HepG2 (cell line): ENCODE measurements at regions not wholly inside any gene's neighbourhood (a gene's known extent, or its start where the extent isn't known, plus 50 kb on each side); places are given as distances from the start of the nearest gene placed in this dataset.

Source experiments
- ATAC-seq: fragments of 200-7000 bp; cut with Tn5 transposase; 3 replicates; pipeline ENCODE4 v1.9.1; 2020; ENCODE audit warnings: mild to moderate bottlenecking, moderate library complexity
- BruUV-seq: library from RNA; stranded (reverse); fragments of 400-500 nt; replicated peaks from 2 replicates; lab custom pipeline; 2021; lab: Mats Ljungman, UMichigan
- CTCF ChIA-PET: fragments of 300-600 bp; formaldehyde crosslinking; extraction: SDS; loops from one replicate; lab custom pipeline; 2021; ENCODE audit warnings: low total read pairs, inconsistent platforms, low intra/inter-chr PET ratio; lab: Yijun Ruan, JAX
- POLR2A ChIA-PET: fragments of 350-600 bp; sonication (Branson Sonifier 250); formaldehyde crosslinking; loops from one replicate; lab custom pipeline; 2020; ENCODE audit warnings: antibody characterized with exemption, inconsistent platforms; lab: Yijun Ruan, JAX
- DNase-seq: peaks from one replicate; pipeline ENCODE4 v3.0.0-alpha.2; 2015; ENCODE audit warnings: low spot score
- FAIRE-seq: peaks from 3 replicates; lab custom pipeline; 2011; peaks lifted over from hg19 to GRCh38; lab: Jason Lieb, UNC
- H2AFZ ChIP-seq: one replicate; pipeline ENCODE4 v1.6.1; 2011; ENCODE audit warnings: low read length, inconsistent platforms
- H3K27ac ChIP-seq: fragments of 300-600 bp; 3 replicates; pipeline ENCODE4 v1.8.0; 2011; ENCODE audit warnings: mixed run types, mild to moderate bottlenecking, mixed read lengths, low read length, inconsistent platforms; ENCODE audit not compliant: insufficient read depth; ENCODE audit errors: extremely low read length
- H3K27me3 ChIP-seq, 2 experiments: fragments of 200-600 bp in 1 of 2; 2 replicates in 1 of 2; 3 replicates in 1 of 2; pipeline versions ENCODE4 v1.6.0 to v1.8.0; 2011; ENCODE audit warnings: low read length in 2 of 2, mild to moderate bottlenecking in 2 of 2, moderate library complexity in 2 of 2, inconsistent platforms in 1 of 2; ENCODE audit not compliant: insufficient read depth in 2 of 2, control insufficient read depth in 1 of 2
- H3K36me3 ChIP-seq, 2 experiments: fragments of 200-600 bp in 1 of 2; replicated peaks in 1 of 2; 2 replicates in 1 of 2; 3 replicates in 1 of 2; pipeline versions ENCODE4 v1.5.1 to v1.8.0; 2011; ENCODE audit warnings: low read length in 2 of 2, inconsistent platforms in 1 of 2; ENCODE audit not compliant: insufficient read depth in 2 of 2, control insufficient read depth in 1 of 2
- H3K4me1 ChIP-seq: 2 replicates; pipeline ENCODE4 v1.5.1; 2012; ENCODE audit warnings: low read length, inconsistent platforms; ENCODE audit not compliant: insufficient read depth
- H3K4me2 ChIP-seq: 2 replicates; pipeline ENCODE4 v1.6.0; 2011; ENCODE audit warnings: low read depth, low read length, inconsistent platforms
- H3K4me3 ChIP-seq, 3 experiments: fragments of 200-600 bp in 1 of 3; sonication (generic), shearing (Covaris generic) in 1 of 3; replicated peaks in 1 of 3; 2 replicates each; pipeline ENCODE4 v1.5.1; 2011 to 2016; ENCODE audit warnings: low read length in 3 of 3, inconsistent platforms in 2 of 3, low read depth in 2 of 3, mild to moderate bottlenecking in 2 of 3, control low read depth in 1 of 3, mixed read lengths in 1 of 3; ENCODE audit not compliant: insufficient read depth in 1 of 3
- H3K79me2 ChIP-seq: one replicate; pipeline ENCODE4 v1.6.1; 2011; ENCODE audit warnings: low read length, inconsistent platforms; ENCODE audit not compliant: insufficient read depth
- H3K9ac ChIP-seq: 2 replicates; pipeline ENCODE4 v1.6.0; 2011; ENCODE audit warnings: mild to moderate bottlenecking, low read depth, low read length, inconsistent platforms; ENCODE audit not compliant: insufficient read depth
- H3K9me3 ChIP-seq: 2 replicates; pipeline ENCODE4 v1.5.1; 2012; ENCODE audit warnings: mild to moderate bottlenecking, low read length
- H4K20me1 ChIP-seq: 2 replicates; pipeline ENCODE4 v1.6.0; 2011; ENCODE audit warnings: inconsistent platforms, mild to moderate bottlenecking, low read length, moderate library complexity; ENCODE audit not compliant: insufficient read depth
- CCAR2 ChIP-seq: fragments of 200-400 bp; formaldehyde crosslinking; optimal IDR thresholded peaks from 2 replicates; pipeline ENCODE3; 2018; ENCODE audit warnings: low read depth, mild to moderate bottlenecking, low read length, moderate library complexity
- EHMT2 ChIP-seq: fragments of 200-600 bp; sonication (generic); IDR thresholded peaks from 2 replicates; pipeline ENCODE4 v1.7.0; 2017; ENCODE audit warnings: antibody characterized with exemption, low read depth, low read length, borderline replicate concordance
- GATAD2A ChIP-seq: IDR thresholded peaks from 2 replicates; pipeline ENCODE4 v1.6.1; 2016
- NCOR1 ChIP-seq: fragments of 200-600 bp; sonication (generic); IDR thresholded peaks from 2 replicates; pipeline ENCODE4 v1.7.0; 2017; ENCODE audit warnings: antibody characterized with exemption, low read length, borderline replicate concordance
- NONO ChIP-seq, 2 experiments: fragments of 450-650 bp in 1 of 2; sonication (generic) in 1 of 2; formaldehyde crosslinking in 1 of 2; IDR thresholded peaks in 1 of 2; conservative IDR thresholded peaks in 1 of 2; 2 replicates each; pipeline versions ENCODE4 v1.6.1 to v1.8.0; 2017 to 2022; ENCODE audit warnings: mild to moderate bottlenecking in 1 of 2, missing genetic modification reagents in 1 of 2, moderate library complexity in 1 of 2
- POGZ ChIP-seq: sonication (generic); formaldehyde crosslinking; IDR thresholded peaks from 2 replicates; pipeline ENCODE4 v1.4.0; 2020; ENCODE audit warnings: mild to moderate bottlenecking, missing genetic modification reagents
- POLR2G ChIP-seq: fragments of 200-400 bp; formaldehyde crosslinking; IDR thresholded peaks from 2 replicates; pipeline ENCODE4 v1.6.1; 2018; ENCODE audit warnings: mild to moderate bottlenecking, low read depth, low read length, moderate library complexity
- SCMH1 ChIP-seq: sonication (generic); formaldehyde crosslinking; IDR thresholded peaks from 2 replicates; pipeline ENCODE4 v1.9.0; 2021; ENCODE audit warnings: missing genetic modification reagents, mild to moderate bottlenecking, borderline replicate concordance
- ZFYVE20 ChIP-seq: sonication (generic); formaldehyde crosslinking; IDR thresholded peaks from 2 replicates; pipeline ENCODE4 v1.8.0; 2023; ENCODE audit warnings: low read depth, mild to moderate bottlenecking, moderate library complexity, missing genetic modification reagents, borderline replicate concordance
- ZNF224 ChIP-seq: sonication (generic); formaldehyde crosslinking; IDR thresholded peaks from 2 replicates; pipeline ENCODE4 v1.5.0; 2020; ENCODE audit warnings: mild to moderate bottlenecking, missing genetic modification reagents
- ZNF430 ChIP-seq: sonication (generic); formaldehyde crosslinking; IDR thresholded peaks from 2 replicates; pipeline ENCODE4 v1.9.0; 2021; ENCODE audit warnings: mild to moderate bottlenecking, missing genetic modification reagents
- ZNF572 ChIP-seq: sonication (generic); formaldehyde crosslinking; IDR thresholded peaks from 2 replicates; pipeline ENCODE4 v1.5.1; 2020; ENCODE audit warnings: mild to moderate bottlenecking, missing genetic modification reagents
- ZNF709 ChIP-seq: sonication (generic); formaldehyde crosslinking; IDR thresholded peaks from 2 replicates; pipeline ENCODE4 v1.5.0; 2020; ENCODE audit warnings: mild to moderate bottlenecking, missing genetic modification reagents
- WGBS: methylation state at CpG from one replicate; pipeline ENCODE4 v1.1.6; 2017; ENCODE audit warnings: low lambda C conversion rate; 5-methylcytosine and 5-hydroxymethylcytosine counted together
- in situ Hi-C: cut with HindIII; loops from 2 replicates; pipeline ENCODE4 v1.10.0; 2017; ENCODE audit warnings: low pct_unique_long_range_greater_than_20kb; ENCODE audit not compliant: extremely low pct_ligation_motif_present
- intact Hi-C: fragments of 100-400 bp; cut with micrococcal nuclease; formaldehyde crosslinking; loops from one replicate; pipeline ENCODE4 v1.10.0; 2022; ENCODE audit not compliant: unreplicated experiment

GRCh38 chr3:72405943-72406566, 442.2 kb downstream of the SHQ1 start:
- H3K36me3 ChIP-seq, result 0 out of 5 replicates have a peak, but pooled peaks cover 0 to 1% of the 10 kb centered on the region in 2 experiments
- H3K27ac ChIP-seq, result no peak overlapping the region
- H3K4me2 ChIP-seq, result no peak overlapping the region
- H3K9ac ChIP-seq, result no peak overlapping the region
- DNase-seq (no peak), FAIRE-seq (no peak), ATAC-seq (no peak)
- ChIA-PET CTCF (no interaction called here), POLR2A (no interaction called here)
- H3K4me1 ChIP-seq, result peaks cover 40% of the 10 kb centered on the region
- H2AFZ ChIP-seq, result no peak overlapping the region
- peaks cover 99% of the 10 kb centered on the region for H4K20me1 ChIP-seq
- H3K4me3 ChIP-seq, result no peak overlapping the region
- TF ChIP-seq NCOR1, result no peak
- TF ChIP-seq ZFYVE20 (CRISPR knock-in tag), result no peak
- no peak for TF ChIP-seq POGZ
- no peak for TF ChIP-seq NONO (IDR thresholded peaks at IDR 0.05)
- TF ChIP-seq NONO (CRISPR knock-in tag; conservative IDR thresholded peaks at IDR 0.05), result no peak
- TF ChIP-seq POLR2G, result no peak
- no peak for TF ChIP-seq GATAD2A (CRISPR knock-in tag)
- TF ChIP-seq CCAR2, result no peak
- no peak for TF ChIP-seq ZNF224
- no peak for TF ChIP-seq SCMH1
- no peak for TF ChIP-seq ZNF709 (CRISPR knock-in tag)
- TF ChIP-seq EHMT2, result no peak
- TF ChIP-seq ZNF572 (CRISPR knock-in tag), result no peak
- TF ChIP-seq ZNF430 (CRISPR knock-in tag), result no peak
- H3K27me3 ChIP-seq, result no peaks in the 10 kb centered on the region
- peaks cover 100% of the 10 kb centered on the region for H3K79me2 ChIP-seq
- intact Hi-C loops, result no loop called here
- in situ Hi-C loops, result loop anchor here (25.0 kb wide), 1 partner anchor 656 kb away; the partner anchor contains the start of gene EBLN2
- no TSS peak for BruUV-seq
- no peaks in the 10 kb centered on the region for H3K9me3 ChIP-seq
- 80% methylated on average over 7 of the region's 7 CpGs for WGBS
